ENCODE measurements at regions not wholly inside any gene's neighbourhood (a gene's known extent, or its start where the extent isn't known, plus 50 kb on each side); places are given as distances from the start of the nearest gene placed in this dataset.

DNA sequence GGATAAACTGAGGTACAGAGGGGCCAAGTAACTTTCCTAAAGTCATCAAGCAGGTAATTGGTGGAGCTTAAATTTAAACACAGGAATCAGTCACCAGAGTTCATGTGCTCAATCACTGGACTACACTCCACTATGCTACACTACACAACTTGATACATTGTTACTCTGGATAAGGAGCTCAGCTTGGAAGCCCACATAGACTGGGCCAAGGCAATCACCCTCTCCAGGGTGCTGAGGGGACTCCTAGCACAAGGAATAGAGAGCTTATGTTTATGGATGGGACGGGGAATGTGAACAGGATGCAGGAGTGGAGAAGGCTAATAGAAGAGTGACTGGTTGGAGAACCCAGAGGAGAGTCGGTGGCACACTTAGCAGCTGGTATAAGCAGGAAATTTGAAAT is 113.5 kb upstream of the NFIB start:
- no peak for DNase-seq

- DNase-seq = no peak
These were observed 111.0 kb upstream of the NFIB start for GRCh38 chr9:14424983-14425382.

DNA sequence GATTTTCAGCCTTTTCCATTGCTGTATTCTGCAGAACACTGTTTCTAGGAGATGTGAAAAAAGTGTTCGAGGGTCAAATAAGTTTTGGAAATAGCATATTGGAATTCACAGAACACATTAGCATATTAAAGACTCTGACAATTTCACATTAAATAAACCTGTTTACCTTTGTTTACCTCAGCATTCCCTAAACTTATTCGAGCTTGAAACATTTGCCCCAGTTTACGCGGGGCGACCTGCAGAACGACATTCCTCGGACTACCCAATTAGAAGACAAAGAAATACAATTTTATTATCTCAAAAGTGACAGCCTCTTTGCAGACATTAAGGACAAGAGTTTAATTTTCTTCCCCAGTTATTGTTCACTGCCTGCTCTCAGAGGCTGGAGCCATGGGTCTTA is 110.3 kb upstream of the NFIB start:
- no peak for DNase-seq

DNA sequence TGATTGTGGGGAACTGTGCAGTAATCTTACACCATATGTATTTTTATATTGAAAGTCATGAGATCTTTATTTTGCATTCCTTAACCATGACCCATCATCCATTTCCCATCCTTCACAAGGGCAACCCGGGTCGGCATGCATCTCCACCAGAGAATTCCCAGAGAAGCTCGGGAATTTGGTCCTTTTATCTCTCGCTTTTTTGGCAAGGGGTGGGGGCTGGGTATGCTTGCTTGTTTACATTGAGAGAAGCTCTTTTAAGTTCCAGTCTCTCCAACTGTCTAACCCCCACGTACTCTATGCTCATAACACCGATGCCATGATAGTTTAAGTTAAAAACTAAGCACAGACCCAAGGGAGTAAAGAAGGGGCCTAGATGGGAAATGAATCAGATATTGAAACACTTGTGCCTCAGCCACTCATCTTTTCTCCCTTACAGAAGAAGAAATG is 109.9 kb upstream of the NFIB start:
- DNase-seq = no peak

- no peak for DNase-seq
These were observed 107.3 kb upstream of the NFIB start for GRCh38 chr9:14421291-14421690.

- DNase-seq = no peak
These were observed 105.3 kb upstream of the NFIB start for GRCh38 chr9:14418941-14419937.

DNA sequence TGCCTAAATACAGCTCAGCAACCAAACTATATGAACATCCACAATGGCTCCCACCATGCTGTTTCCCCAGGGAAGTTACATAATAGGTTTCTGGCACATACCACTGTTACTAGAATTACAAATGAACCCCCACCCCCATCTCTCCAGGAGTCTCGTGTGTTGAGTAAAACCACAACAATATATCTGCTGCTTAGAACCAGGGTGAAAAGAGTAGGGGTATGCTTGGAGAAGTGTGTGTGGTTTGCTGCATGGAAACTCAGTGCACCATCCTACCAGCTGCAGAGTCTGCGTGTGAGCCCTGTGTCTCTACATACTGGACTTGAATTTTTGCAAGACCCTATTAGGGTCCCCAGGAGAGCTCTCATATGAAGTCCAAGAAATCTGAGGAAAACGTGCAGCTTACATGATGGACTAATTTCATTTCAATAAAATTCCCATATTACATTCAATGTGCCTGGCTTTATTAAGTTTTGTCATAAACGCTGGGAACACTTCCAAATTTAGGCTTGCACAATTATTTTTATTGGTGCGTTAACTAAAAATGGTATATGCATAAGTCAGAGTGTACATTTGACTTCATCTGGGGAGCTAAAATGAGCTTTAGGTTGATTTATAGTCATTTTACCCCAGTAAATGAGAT is 104.5 kb upstream of the NFIB start:
- no peak for DNase-seq

DNA sequence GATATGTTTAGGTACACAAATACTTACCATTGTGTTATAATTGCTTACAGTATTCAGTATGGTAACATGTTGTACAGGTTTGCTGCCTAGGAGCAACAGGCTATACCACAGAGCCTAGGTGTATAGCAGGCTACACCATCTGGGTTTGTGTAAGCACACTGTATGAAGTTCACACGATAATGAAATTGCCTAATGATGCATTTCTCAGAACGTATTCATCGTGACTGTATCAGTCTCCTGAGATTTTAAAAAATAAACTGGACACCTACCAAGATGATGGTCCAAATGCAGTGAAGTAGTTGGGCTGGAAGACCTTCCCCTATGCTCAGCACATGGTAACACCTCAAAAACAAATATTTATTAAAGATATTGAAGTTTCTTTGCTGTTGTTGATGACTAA is 103.3 kb upstream of the NFIB start:
- DNase-seq = no peak

GRCh38 chr9:14415947-14416346 is 102.0 kb upstream of the NFIB start:
- no peak for DNase-seq

GRCh38 chr9:14413812-14414211 is 99.9 kb upstream of the NFIB start:
- no peak for DNase-seq

DNA sequence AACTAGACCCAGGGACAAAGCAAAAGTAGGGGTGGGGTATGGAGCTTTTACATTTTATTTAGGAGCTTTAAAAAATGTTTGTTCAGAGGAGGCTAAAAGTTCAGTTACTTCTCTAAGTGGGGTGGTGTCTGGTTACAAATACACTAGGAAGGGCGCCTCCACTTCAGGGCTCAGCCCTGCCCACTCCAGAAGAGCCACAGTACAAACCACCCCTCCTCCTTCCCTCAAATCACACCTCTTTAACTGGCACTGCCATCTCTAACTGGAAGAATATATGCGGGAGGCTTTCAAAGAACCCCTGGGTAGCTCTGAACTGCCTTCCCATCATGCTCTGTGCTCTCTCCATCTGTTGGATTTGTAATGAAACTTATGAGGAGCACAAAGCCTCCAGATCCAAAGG is 98.8 kb upstream of the NFIB start:
- no peak for DNase-seq

DNA sequence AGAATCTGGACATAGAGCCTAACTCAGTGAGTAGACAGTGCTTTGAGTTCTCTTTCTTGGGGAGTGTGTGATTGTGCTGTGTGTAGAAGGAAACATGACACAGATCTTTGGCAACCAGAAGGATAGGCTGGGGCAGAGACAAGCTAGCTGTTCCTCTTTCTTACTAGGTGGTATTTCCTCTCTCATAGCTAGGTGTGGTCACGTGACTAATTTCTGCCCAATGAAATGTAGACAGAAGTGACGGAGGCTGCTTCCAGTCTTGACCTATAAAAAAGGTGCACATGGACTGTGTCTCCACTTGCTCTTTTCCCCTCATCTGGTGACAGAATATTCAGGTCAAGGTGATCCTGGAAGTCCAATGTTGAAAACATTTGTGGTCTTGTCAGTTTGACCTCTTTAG is 92.5 kb upstream of the NFIB start:
- no peak for DNase-seq

DNA sequence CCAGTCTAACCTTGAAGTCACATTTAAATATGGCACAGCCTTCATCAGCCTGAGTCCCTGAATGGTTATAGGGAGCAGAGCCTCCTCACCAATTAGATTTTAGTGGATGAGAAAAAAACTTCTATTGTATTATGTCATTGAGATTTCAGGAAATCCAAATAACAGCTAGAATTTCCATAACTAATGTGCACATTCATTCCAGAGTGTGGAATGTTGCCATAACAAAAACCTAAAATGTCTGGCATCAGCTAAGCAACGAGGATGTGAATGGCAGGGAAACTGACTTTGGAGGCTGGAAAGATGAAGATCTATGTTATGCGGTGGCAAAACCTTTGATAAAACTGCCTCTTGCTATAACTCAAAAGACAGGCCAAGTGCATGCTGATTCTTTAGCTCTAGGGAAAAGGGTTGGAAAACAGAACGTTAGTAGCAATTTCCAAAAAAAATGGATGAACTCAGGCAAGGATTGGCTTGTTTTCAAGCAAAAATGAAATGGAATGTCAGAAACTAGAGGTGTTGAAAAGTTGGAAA is 91.3 kb upstream of the NFIB start:
- DNase-seq = no peak

GRCh38 chr9:14403081-14403480 is 89.1 kb upstream of the NFIB start:
- no peak for DNase-seq

DNA sequence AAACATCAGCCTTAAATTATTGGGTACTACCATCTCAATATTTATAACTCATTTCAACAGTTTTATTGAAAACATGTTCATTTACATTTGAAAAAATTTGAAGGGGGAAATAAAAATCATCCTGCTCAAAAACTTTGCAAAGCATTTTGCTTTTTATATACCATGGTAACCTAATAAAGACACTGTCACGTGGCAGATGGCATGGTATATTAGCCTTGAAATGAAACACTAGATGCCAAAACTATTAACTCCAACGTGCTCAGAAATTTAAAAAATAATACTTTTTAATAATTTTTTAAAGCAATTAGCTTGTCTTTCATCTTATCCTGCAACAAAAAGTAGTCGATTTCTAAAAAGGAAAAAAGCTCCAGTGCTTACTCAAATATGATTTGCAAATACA is 88.6 kb upstream of the NFIB start:
- DNase-seq = no peak

GRCh38 chr9:14401911-14402310 is 88.0 kb upstream of the NFIB start:
- DNase-seq = no peak

DNA sequence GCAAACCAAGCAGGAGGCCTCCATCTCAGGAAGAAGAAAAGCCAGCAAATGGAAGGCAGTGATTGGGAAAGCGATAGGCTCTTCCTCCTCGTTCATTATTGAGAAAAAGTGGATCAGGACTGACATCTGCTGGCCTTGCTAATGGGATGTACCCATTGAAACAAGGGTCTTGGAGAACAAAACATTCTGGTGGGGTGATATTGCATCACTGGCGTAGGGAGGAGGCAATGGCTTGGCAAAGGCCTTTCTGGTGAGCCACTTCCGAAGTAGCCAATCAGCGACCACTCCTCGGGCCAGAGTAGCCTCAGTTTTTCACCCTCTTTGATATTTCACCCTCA is 86.7 kb upstream of the NFIB start:
- no peak for DNase-seq

- no peak for DNase-seq
These were observed 86.1 kb upstream of the NFIB start for GRCh38 chr9:14399756-14400657.

- DNase-seq = no peak
These were observed 84.5 kb upstream of the NFIB start for GRCh38 chr9:14398473-14398872.

DNA sequence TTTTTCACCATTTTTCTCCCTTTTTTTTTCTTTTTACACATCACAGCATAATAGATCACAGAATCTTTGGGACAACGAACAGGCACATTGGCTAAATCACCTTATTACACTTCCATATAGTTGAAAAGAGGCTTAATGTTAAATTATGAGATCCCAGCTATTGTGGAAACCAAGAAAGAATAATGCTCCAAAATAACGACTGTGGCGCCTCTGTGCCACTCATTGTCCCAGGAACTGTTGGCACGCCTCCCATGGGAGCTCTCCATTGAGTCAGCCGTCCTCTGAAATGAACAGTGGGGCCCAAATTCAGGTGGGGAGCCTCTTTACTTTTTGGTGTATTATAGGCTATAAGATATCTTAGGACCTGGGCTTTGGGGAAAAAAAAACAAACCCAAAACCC is 82.2 kb upstream of the NFIB start:
- DNase-seq = no peak

- no peak for DNase-seq
These were observed 81.6 kb upstream of the NFIB start for GRCh38 chr9:14395317-14396082.

DNA sequence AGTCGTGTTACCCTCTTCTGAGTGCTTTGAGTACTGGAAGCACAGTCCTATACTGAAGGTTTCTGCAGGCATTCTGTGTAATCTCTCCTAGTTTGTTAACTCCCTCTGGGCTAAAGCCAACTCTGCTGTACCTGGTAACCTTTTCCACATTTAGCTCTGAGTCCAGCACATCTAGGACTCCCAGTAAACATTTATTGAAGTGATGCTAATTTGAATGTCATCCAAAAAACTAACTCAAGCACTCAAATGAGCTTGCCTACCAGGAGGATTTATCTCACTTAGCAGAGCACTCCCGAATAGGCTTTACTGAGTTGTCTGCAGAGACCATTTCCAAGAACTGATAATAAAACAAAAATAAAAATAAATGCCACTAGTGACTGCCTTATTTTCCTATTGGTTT is 79.5 kb upstream of the NFIB start:
- DNase-seq = no peak
